ENCODE measurements at regions not wholly inside any gene's neighbourhood (a gene's known extent, or its start where the extent isn't known, plus 50 kb on each side); places are given as distances from the start of the nearest gene placed in this dataset.

GRCh38 chr2:195337597-195337996 lies 319.4 kb upstream of the SLC39A10 start:
- TF ChIP-seq CTCF (IDR thresholded peaks at IDR 0.05; ENCODE audit: insufficient read depth, low read depth, low read length) (no peak), EZH2 (IDR thresholded peaks at IDR 0.05; ENCODE audit: insufficient read depth, low read length) (no peak)
